Ovary (tissue), 7 donors: ENCODE measurements at regions not wholly inside any gene's neighbourhood (a gene's known extent, or its start where the extent isn't known, plus 50 kb on each side); places are given as distances from the start of the nearest gene placed in this dataset.

Source experiments
- DNase-seq, 5 donors: peaks; one replicate each; pipeline ENCODE4 v3.0.0-alpha.2; 2019 to 2020
- H3K27ac ChIP-seq, 2 donors: fragments of 200-600 bp; one replicate each; pipeline versions ENCODE4 v1.5.1 to v1.8.0; 2019 to 2022
- H3K27me3 ChIP-seq: fragments of 200-600 bp; one replicate; pipeline ENCODE4 v1.8.0; 2022
- H3K36me3 ChIP-seq: fragments of 200-600 bp; sonication (generic); one replicate; pipeline ENCODE4 v1.5.1; 2019
- H3K4me1 ChIP-seq: one replicate; pipeline ENCODE4 v1.8.1; 2013; ENCODE audit warnings: mild to moderate bottlenecking, moderate library complexity; ENCODE audit not compliant: insufficient read depth
- H3K4me3 ChIP-seq: fragments of 200-600 bp; sonication (generic); one replicate; pipeline ENCODE4 v1.5.1; 2017
- H3K9me3 ChIP-seq, 2 donors: fragments of 200-600 bp in 1 of 2; sonication (generic) in 1 of 2; one replicate each; pipeline versions ENCODE4 v1.5.1 to v1.8.1; 2013 to 2019; ENCODE audit warnings: mild to moderate bottlenecking in 1 of 2, moderate library complexity in 1 of 2
- CTCF ChIP-seq, 3 donors: fragments of 450-650 bp in 2 of 3; fragments of 200-600 bp in 1 of 3; IDR thresholded peaks; one replicate each; pipeline versions ENCODE4 v1.5.1 to v1.8.0; 2016 to 2022; ENCODE audit warnings: antibody characterized with exemption in 3 of 3, mild to moderate bottlenecking in 1 of 3
- EP300 ChIP-seq: sonication (generic); formaldehyde crosslinking; IDR thresholded peaks from one replicate; pipeline ENCODE4 v1.6.1; 2017; ENCODE audit warnings: antibody characterized with exemption
- POLR2A ChIP-seq: fragments of 450-650 bp; IDR thresholded peaks from one replicate; pipeline ENCODE4 v1.6.1; 2017; ENCODE audit warnings: antibody characterized with exemption, mild to moderate bottlenecking, moderate library complexity
- WGBS, 3 donors: extraction: QIAGEN DNeasy Blood & Tissue Kit in 1 of 3; methylation state at CpG; one replicate each; pipeline versions ENCODE4 v1.1.5 to v1.1.7; 2013 to 2017; 5-methylcytosine and 5-hydroxymethylcytosine counted together
- intact Hi-C, 4 donors: fragments of 100-400 bp; cut with DNase I; formaldehyde crosslinking; loops; one replicate each; pipeline versions ENCODE4 v1.11.0 to v1.15.1; 2022 to 2023
- donor health status: DM: no; HTN: no; CAD: no; lungs with moderate emphysema.
- donor health status: DM: no; HTN: no; CAD: no.
- donor health status: Bipolar disorder and iron deficiency.
- donor health status: DM: no; HTN: no; CAD: no.
- donor health status: DM: yes; HTN: yes; CAD: no.

- 68 to 78% (median 74%) methylated on average over 2 of the region's 2 CpGs for WGBS, 3 donors
- no peak for TF ChIP-seq CTCF (IDR thresholded peaks at IDR 0.05)
- TF ChIP-seq EP300 = no peak
- Histone ChIP-seq H3K9me3 (no peaks in the 10 kb centered on the region), H3K4me3 (no peak overlapping the region), H3K27ac (no peak overlapping the region), H3K27me3 (no peaks in the 10 kb centered on the region), H3K36me3 (no peaks in the 10 kb centered on the region), H3K4me1 (no peaks in the 10 kb centered on the region)
- no peak for DNase-seq
- intact Hi-C loops = no loop called here
Measured at GRCh38 chr3:63060412-63060811, 185.2 kb upstream of the CADPS start.

DNA sequence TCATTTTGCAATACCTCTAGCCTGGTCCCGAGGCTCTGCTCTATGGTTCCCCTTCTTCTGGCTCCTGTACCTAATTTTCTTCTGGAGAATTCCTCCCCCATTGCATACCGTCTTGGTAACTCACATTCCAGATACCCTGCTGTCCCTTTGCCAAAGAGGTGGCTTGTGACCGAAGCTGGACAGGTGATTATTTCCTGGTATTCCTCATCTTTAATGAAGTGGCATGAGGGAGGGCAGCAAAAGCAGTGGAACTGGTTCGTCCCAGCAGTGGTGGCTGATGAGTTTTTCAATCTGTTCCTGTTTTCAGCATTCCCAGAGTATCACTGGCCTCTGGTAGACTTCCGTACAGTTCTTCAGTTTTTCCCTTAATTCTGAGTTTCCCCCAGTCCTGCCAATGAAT lies 186.2 kb upstream of the CADPS start:
- Histone ChIP-seq H3K27ac (no peak overlapping the region), H3K9me3 (no peaks in the 10 kb centered on the region), H3K4me3 (no peak overlapping the region), H3K36me3 (no peaks in the 10 kb centered on the region), H3K27me3 (no peaks in the 10 kb centered on the region), H3K4me1 (no peaks in the 10 kb centered on the region)
- TF ChIP-seq CTCF (IDR thresholded peaks at IDR 0.05) = no peak
- DNase-seq = no peak
- intact Hi-C loops = no loop called here
- 59 to 65% (median 60%) methylated on average over 5 of the region's 5 CpGs for WGBS, 3 donors

DNA sequence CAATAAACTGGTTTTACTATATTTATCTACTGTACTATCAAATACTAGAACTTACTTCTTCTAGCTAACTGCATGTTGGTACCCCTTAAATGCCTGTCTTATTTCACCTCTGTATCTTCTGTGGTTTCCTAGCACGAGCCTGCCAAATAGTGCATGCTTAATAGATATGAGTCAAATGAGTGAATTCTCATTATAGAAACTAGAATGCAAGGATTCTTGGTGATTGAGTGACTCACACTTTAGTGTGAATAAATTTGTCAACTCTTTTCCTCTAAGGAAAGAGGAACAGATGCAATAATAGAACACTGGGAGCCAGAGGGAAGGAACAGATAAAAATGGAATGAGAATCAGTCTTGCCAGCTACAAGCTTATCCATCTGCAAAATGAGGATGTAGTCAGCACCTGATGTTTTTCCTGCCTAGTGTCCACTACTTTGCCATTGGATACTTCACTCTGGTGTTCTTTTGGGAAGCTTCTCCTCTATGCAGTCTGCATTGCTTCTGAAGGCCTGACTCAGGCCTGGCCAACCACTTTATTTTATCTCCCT lies 189.1 kb upstream of the CADPS start:
- TF ChIP-seq EP300 = no peak
- no peak for TF ChIP-seq CTCF (IDR thresholded peaks at IDR 0.05)
- no peak for TF ChIP-seq POLR2A
- 44 to 60% (median 59%) methylated on average over 1 of the region's 1 CpG for WGBS, 3 donors
- no peaks in the 10 kb centered on the region for H3K36me3 ChIP-seq
- no peak for DNase-seq
- no peaks in the 10 kb centered on the region for H3K9me3 ChIP-seq
- H3K27ac ChIP-seq = no peak overlapping the region
- intact Hi-C loops = no loop called here
- H3K4me3 ChIP-seq = no peak overlapping the region
- no peaks in the 10 kb centered on the region for H3K4me1 ChIP-seq
- H3K27me3 ChIP-seq = no peaks in the 10 kb centered on the region

DNA sequence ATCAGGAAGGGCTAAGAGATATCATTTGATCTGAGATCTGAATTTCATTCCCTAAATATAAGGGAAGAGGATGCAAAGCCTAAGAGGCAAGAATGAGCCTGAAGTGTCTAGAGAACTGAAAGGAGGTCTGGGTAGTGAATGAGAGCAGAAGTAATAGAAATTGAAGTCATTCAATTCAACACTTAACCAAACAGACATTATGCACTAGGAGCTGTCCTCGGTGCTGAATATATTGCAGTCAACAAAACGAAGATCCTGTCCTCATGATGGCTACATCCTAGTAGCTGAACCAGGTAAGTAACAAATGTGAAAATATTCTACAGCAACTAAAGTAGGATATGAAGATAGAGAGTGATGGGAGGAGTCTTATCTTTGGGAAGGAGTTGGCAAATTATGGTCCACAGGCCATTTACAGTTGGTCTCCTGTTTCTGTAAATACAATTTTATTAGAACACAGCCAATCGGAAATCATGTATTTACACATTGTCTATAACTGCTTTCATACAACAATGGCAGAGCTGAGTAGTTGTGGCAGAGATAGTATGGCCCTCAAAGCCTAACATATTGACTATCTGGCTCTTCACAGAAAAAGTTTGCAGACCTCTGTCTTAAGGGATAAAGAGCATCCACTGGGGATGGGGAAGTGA lies 192.9 kb upstream of the CADPS start:
- H3K4me1 ChIP-seq = no peaks in the 10 kb centered on the region
- H3K36me3 ChIP-seq = no peaks in the 10 kb centered on the region
- no peaks in the 10 kb centered on the region for H3K27me3 ChIP-seq
- H3K9me3 ChIP-seq = no peaks in the 10 kb centered on the region
- no peak for DNase-seq
- no peak overlapping the region for H3K4me3 ChIP-seq
- 30 to 37% (median 33%) methylated on average over 3 of the region's 3 CpGs for WGBS, 3 donors
- TF ChIP-seq CTCF (IDR thresholded peaks at IDR 0.05) = no peak
- TF ChIP-seq POLR2A = no peak
- no peak for TF ChIP-seq EP300
- no peak overlapping the region for H3K27ac ChIP-seq
- intact Hi-C loops = no loop called here
